ENCODE measurements at regions not wholly inside any gene's neighbourhood (a gene's known extent, or its start where the extent isn't known, plus 50 kb on each side); places are given as distances from the start of the nearest gene placed in this dataset.

GRCh38 chr14:82740547-82740946 is 1206.9 kb upstream of the SEL1L start:
- H3K27ac ChIP-seq: no peak overlapping the region
- TF ChIP-seq CTCF (IDR thresholded peaks at IDR 0.05) (no peak), ZFX (IDR thresholded peaks at IDR 0.05; ENCODE audit: borderline replicate concordance) (no peak)

GRCh38 chr14:82755476-82755875 is 1221.8 kb upstream of the SEL1L start:
- TF ChIP-seq CTCF (IDR thresholded peaks at IDR 0.05): no peak
- H3K27ac ChIP-seq: no peak overlapping the region

- no peak overlapping the region for H3K27ac ChIP-seq
- no peak for TF ChIP-seq ZFX (IDR thresholded peaks at IDR 0.05; ENCODE audit: borderline replicate concordance)
- TF ChIP-seq CTCF (IDR thresholded peaks at IDR 0.05): no peak
Observed at GRCh38 chr14:82755923-82756322, 1222.3 kb upstream of the SEL1L start.

GRCh38 chr14:82757776-82758175 is 1224.1 kb upstream of the SEL1L start:
- TF ChIP-seq ZFX (IDR thresholded peaks at IDR 0.05; ENCODE audit: borderline replicate concordance) (no peak), CTCF (IDR thresholded peaks at IDR 0.05) (no peak)
- H3K27ac ChIP-seq: no peak overlapping the region

GRCh38 chr14:82759656-82760055 is 1226.0 kb upstream of the SEL1L start:
- TF ChIP-seq CTCF (IDR thresholded peaks at IDR 0.05) (no peak), ZFX (IDR thresholded peaks at IDR 0.05; ENCODE audit: borderline replicate concordance) (no peak)
- no peak overlapping the region for H3K27ac ChIP-seq

GRCh38 chr14:82766123-82766522 is 1232.5 kb upstream of the SEL1L start:
- no peak for TF ChIP-seq CTCF (IDR thresholded peaks at IDR 0.05)
- no peak for TF ChIP-seq ZFX (IDR thresholded peaks at IDR 0.05; ENCODE audit: borderline replicate concordance)
- no peak overlapping the region for H3K27ac ChIP-seq

- no peak for TF ChIP-seq ZFX (IDR thresholded peaks at IDR 0.05; ENCODE audit: borderline replicate concordance)
- no peak for TF ChIP-seq CTCF (IDR thresholded peaks at IDR 0.05)
- H3K27ac ChIP-seq: no peak overlapping the region
Observed at GRCh38 chr14:82766996-82767395, 1233.3 kb upstream of the SEL1L start.

Data from 22Rv1 (cell line).